Fibroblast of pulmonary artery (primary cell): ENCODE measurements at regions not wholly inside any gene's neighbourhood (a gene's known extent, or its start where the extent isn't known, plus 50 kb on each side); places are given as distances from the start of the nearest gene placed in this dataset.
"Not testable (repeated sequence)": the region's sequence is repeated elsewhere in the genome, so short reads cannot be mapped to it uniquely, and the experiment has no call there.

Source experiments
- DNase-seq: peaks from one replicate; pipeline ENCODE4 v3.0.0-alpha.2; 2010; ENCODE audit warnings: low read depth
- H3K4me3 ChIP-seq: replicated peaks from 2 replicates; pipeline ENCODE4 v1.5.1; 2011; ENCODE audit warnings: low read depth, mild to moderate bottlenecking, control low read depth, low read length, moderate library complexity
- TF ChIP-seq, protein P1 (sequence below): IDR thresholded peaks from 2 replicates; pipeline ENCODE4 v1.5.1; 2011; ENCODE audit warnings: mild to moderate bottlenecking, control low read depth, low read length, inconsistent platforms; ENCODE audit errors: missing control alignments

- no peak for DNase-seq
- TF ChIP-seq, protein P1, sequence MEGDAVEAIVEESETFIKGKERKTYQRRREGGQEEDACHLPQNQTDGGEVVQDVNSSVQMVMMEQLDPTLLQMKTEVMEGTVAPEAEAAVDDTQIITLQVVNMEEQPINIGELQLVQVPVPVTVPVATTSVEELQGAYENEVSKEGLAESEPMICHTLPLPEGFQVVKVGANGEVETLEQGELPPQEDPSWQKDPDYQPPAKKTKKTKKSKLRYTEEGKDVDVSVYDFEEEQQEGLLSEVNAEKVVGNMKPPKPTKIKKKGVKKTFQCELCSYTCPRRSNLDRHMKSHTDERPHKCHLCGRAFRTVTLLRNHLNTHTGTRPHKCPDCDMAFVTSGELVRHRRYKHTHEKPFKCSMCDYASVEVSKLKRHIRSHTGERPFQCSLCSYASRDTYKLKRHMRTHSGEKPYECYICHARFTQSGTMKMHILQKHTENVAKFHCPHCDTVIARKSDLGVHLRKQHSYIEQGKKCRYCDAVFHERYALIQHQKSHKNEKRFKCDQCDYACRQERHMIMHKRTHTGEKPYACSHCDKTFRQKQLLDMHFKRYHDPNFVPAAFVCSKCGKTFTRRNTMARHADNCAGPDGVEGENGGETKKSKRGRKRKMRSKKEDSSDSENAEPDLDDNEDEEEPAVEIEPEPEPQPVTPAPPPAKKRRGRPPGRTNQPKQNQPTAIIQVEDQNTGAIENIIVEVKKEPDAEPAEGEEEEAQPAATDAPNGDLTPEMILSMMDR = no peak
- H3K4me3 ChIP-seq = no peak overlapping the region
These were observed 156.1 kb upstream of the IRS4 start for GRCh38 chrX:108892501-108892900.

GRCh38 chrX:108875548-108875947 is 139.2 kb upstream of the IRS4 start:
- TF ChIP-seq, protein P1 = no peak
- no peak overlapping the region for H3K4me3 ChIP-seq
- DNase-seq = no peak

DNA sequence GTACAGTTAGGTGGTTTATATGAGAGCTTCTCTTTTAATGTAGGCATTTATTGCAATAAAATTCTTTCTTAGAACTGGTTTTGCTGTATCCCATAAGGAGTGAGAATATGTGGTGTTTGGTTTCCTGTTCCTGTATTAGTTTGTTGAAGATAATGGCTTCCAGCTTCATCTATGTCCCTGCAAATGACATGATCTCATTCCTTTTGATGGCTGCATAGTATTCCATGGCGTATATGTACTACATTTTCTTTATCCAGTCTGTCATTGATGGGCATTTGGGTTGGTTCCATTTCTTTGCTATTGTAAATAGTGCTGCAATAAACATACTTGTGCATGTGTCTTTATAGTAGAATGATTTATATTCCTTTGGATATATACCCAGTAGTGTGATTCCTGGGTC is 106.7 kb upstream of the IRS4 start:
- H3K4me3 ChIP-seq, DNase-seq: not testable (repeated sequence)

DNA sequence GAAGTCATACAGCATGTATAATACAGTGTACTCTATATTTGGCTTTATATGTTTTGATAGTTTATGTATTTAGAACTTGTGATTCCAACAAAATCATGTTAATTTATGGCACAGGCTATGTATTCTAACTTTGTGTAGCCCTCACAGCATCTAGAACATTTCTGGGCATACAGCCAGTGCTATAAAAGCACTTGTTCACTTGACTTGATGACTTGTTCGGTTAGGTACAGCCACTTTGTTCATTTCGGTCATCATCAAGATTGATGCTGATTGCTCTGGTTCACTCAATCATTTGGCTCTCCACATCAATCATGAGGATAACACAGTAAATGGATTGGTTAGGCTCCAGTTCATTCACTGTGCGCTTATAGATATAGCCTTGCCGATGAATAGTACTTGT is 97.6 kb upstream of the IRS4 start:
- H3K4me3 ChIP-seq = no peak overlapping the region
- TF ChIP-seq, protein P1 = no peak
- no peak for DNase-seq

GRCh38 chrX:108811891-108812290 is 75.5 kb upstream of the IRS4 start:
- H3K4me3 ChIP-seq = no peak overlapping the region
- TF ChIP-seq, protein P1 = no peak
- no peak for DNase-seq

DNA sequence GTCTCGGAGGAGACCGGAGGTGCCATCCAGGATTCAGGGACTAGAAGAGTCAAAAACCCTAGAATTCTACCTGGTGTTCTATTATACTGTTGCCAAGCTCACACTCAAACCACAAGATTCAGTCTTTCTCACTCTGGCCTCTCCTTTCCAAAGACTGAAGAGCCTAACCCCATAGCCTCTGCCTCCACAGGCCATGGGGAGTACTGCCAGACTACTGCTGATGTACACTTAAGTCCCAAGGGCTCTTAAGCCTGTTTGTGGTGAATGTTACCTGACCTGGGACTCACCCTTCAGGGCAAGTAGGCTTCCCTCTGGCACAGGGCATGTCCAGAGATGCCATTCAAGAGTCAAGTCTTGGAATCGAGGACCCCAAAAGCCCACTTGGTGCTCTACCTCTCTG is 58.9 kb upstream of the IRS4 start:
- TF ChIP-seq, protein P1 = no peak
- no peak for DNase-seq
- H3K4me3 ChIP-seq = no peak overlapping the region
